NCI-H2107 treated with DMSO at 0.1 percent for 48 hours (cell line): ENCODE measurements at regions not wholly inside any gene's neighbourhood (a gene's known extent, or its start where the extent isn't known, plus 50 kb on each side); places are given as distances from the start of the nearest gene placed in this dataset.

Source experiments
- DNase-seq: peaks from one replicate; lab custom pipeline; 2025; ENCODE audit not compliant: unreplicated experiment; lab: John Stamatoyannopoulos, UW

DNA sequence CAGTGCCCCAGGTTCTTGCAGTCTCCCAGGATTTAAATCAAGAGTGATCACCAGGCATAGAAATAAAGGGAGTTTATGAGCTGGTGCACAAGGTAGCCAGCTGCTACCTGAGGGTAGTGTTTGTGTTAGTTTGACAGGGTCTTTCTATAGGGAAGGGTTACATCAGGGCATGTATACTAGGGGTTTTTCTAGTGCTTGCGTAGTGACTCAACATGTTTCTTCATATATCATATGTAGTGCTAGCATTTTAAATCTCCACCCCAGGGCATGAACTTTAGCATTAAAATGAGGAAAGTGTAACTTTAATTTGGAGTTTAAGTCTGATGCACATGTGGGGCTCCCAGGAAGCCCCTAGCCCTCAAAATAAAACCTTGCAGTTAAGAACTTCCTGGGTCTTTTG lies 86.5 kb upstream of the TNR start:
- DNase-seq: no peak

DNA sequence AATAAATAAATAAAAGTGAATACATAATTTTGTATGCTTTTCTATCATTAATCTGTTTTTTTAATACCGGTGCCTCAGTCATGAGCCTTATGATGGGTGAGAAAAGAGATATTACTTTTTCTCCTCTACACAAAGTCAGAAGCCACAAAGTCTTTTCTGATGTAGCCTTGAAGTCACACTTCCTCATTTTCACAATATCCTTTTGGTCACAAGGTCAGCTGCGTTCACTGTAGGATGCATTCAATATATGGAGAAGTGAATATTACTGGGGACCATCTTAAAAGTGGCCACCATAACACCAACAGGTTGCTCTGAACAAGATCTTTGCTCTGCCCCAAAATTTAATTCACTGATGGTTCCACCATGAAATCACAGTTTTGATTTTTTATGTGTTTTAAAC lies 83.3 kb upstream of the TNR start:
- DNase-seq: no peak

DNA sequence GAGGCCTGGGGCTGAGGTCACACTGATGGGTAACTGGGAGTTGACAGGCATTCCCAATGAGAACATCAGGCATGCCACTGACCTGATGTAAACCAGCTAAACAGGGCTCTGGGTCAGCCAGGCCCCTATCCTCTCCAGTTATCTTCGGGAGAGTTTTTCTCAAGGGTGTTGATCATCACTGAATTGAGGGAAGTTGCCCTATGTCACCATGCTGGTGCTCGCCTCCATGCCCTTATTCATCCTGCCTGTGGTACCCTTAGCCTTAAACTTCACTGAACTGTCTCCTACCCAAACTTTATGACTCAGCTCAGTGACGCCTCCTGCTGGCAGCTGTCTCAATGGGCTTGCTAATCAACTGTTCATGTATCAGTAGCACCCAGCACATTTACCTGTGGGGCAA lies 80.7 kb upstream of the TNR start:
- DNase-seq: no peak

DNA sequence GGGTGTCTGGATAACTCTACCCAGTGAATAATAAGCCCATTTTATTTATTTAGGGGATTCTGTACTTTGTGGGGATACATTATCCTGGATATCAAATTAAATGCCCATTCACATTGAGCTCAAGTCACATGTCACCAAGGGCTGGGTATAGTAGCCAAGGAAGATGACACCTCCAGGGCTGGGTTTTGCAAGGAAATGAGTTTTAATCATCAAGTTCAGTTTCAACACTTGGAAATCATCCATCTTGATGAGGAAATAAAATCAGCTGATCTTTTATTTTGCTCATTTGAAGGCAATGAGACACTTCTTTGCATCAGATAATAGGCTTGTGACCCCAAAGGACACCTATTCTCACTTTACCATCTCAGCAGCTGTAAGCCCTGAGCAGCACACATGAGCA lies 80.0 kb upstream of the TNR start:
- DNase-seq: no peak

DNA sequence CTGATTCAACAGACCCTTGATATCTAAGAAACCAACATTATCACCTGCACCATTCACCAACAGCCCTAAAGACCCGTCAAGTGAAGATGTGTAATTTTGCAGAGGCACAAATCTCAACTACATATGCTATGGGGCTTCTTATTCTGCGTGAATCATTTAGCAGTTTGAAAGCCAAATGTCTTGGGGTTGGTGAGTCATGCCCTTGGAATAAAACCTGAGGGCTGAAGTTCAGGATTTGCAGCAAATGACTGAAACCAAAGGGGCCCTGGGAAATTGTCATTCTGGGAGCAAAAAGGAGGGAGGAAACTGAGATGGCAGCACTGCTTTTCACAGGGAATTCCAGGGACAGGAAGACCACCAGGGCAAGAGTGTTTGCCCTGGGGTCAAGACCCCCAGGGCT lies 79.2 kb upstream of the TNR start:
- DNase-seq: no peak

DNA sequence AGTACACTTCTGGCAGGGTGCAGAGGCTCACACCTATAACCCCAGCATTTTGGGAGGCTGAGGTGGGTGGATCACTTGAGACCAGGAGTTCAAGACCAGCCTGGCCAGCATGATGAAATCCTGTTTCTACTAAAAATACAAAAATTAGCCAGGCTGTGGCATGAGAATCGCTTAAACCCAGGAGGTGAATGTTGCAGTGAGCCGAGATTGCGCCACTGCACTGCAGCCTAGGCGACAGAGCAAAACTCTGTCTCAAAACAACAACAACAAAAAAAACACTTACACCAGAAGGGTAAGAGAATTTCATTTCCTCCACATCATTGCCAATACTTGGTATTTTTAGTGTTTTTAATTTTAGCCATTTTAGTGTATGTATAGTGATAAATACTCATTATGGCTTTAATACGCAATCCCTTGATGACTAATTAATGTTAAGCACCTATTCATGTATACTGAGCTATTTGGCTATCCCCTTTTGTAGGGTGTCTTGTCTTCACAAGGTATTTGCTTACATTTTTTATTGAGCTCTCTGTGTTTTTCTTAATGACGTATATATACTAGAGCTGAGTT lies 77.1 kb upstream of the TNR start:
- DNase-seq: no peak

DNA sequence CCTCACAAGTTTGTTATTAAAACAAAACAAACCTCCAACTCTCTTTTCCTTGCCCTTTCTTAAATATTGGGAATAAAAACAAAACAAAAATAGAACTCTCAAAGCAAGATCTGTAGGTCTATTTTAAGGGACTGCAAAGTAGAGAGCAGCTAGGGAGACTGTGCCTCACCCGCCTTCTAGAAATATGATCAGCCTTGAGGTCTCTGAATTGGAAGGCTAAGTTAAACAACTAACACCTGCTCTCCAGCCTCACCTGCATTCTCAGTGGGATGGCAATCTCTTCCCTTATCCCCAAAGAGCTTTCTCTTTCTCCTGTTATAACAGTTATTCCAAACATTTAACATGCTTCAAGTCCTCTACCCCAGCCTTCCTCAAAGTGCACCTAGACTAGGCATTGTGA lies 75.5 kb upstream of the TNR start:
- DNase-seq: peak; percentile 93

DNA sequence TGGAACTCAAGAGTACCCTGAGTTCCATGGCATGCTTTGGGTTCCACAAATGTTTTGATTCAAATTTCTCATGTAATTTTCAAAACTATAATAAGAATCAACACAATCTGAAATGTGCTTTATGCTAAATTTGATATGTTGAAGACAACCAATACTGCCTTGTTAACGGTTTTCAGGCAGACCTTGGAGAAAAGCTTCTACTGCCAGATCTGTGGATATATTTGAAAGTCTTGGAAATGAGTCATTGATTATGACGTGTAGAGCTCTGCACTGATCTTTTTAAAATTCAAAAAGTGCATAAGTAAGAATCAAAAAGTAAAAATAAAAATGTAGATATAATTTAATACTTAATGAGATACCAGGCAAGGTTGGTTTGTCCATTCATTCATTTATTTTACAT lies 74.0 kb upstream of the TNR start:
- DNase-seq: no peak

DNA sequence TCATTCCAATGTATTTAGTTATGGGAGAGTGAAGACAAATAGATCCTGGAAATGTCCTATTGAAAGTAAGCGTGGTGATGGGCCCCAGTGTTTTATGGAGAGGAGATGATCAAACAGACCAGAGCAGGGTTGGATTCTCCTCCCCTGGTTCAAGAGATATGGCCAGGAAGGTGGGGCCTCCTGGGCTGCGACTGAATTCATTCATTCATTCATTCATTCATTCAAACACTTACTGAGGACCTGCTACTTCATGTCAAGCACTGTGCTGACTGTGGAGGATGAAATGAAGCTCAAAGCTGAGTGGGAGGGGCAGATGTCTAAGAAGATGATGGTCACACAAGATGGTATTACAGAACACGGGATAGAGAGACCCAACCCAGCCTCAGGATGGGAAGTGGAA lies 71.5 kb upstream of the TNR start:
- DNase-seq: no peak

DNA sequence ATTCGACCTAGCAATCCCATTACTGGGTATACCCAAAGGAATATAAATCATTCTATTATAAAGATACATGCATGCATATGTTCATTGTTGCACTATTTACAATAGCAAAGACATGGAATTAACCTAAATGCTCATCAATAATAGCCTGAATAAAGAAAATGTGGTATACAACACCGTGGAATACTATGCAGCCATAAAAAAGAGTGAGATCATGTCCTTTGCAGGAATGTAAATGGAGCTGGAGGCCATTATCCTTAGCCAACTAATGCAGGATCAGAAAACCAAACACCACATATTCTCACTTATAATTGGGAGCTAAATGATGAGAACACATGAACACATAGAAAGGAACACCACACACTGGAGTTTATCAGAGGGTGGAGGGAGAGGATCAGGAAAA lies 69.5 kb upstream of the TNR start:
- no peak for DNase-seq

DNA sequence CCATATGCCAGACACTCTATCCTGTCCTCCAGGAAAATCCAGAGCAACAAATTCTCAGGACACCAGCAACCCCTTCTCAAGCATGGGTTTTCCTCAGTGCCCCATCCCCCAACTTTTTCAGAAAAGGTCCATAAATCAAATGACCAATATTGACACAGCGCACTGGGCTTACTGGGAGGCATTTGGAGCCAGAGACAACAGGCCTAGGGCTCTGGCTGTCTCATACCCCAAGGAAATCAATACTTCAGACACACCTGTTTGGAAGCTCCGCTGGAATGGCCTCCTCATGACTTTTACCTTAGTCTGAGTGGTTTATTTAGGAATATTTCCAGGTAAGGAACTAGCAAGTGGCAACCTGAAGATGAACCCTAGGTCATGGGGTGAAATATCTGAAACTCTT lies 66.9 kb upstream of the TNR start:
- DNase-seq: no peak

DNA sequence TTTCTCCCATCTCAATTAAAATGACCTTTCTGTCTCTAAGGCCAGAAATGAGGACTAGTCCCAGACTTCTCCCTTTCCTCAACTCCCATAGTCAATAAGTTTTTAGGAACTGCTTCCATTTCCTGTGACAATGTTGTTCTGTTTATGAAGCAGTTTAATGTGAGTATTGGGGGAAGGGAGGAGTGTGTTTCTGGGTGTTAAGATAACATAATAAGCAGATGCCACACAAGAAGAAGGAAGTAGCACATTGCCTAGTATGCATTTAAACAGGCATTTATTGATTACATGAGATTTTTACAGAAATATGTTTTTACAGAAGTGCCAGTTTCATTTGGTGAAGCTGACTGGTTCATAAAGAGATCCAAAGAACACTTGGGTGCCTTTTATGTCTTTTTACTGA lies 65.6 kb upstream of the TNR start:
- no peak for DNase-seq

DNA sequence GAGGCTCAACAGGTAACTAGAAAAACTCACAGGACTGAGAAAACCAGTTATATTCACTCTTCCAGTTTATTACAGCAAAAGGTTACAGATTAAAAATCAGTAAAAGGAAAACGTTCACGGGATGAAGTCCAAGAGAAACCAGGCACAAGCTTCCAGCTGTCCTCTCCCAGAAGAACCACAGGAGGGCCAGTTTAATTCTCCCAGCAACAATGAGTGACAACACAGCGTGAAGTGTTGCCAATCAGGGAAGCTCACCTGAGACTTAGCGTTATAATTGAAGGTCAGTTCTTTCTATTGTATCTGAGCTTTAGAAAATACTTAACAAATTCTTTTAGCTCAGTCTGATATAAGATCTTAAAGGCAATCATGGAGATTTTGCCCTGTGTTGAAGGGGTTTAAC lies 65.2 kb upstream of the TNR start:
- DNase-seq: peak; percentile 45

DNA sequence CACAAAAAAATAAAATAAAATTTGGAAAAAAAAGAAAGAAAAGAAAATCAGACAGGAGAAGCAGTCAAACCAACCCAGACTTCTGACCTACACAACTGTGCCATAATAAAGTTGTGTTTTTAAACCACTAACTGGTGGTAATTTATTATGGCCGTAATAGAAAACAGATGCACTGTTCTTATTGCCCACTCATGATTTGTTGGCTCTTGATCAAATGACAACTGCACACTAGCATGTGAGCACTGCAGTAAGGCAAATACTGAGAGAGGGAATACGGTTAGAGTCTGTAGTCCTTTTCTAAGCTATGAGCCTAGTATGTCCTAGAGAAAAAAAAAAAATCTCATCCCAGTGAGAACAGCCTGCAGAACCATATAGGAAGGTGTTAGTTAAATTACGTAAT lies 61.2 kb upstream of the TNR start:
- no peak for DNase-seq

DNA sequence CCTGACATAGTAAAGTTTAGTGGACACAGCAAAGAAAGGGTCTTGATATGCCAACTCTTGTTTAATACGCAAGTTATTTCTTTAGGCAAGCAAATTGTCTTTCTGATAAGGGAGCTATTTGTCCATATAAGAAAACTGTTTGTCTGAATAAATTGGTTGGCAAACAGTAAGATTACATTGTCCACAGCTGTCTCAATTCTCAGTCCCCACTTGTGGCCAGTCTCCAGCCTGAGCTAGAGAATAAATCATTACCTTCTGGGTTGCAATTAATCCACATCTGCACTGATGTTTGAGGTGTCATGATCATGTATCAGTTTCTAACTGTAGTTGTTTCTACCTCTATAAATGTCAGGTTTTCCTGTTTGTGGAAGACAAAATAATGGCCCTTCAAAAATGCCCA lies 60.0 kb upstream of the TNR start:
- no peak for DNase-seq

DNA sequence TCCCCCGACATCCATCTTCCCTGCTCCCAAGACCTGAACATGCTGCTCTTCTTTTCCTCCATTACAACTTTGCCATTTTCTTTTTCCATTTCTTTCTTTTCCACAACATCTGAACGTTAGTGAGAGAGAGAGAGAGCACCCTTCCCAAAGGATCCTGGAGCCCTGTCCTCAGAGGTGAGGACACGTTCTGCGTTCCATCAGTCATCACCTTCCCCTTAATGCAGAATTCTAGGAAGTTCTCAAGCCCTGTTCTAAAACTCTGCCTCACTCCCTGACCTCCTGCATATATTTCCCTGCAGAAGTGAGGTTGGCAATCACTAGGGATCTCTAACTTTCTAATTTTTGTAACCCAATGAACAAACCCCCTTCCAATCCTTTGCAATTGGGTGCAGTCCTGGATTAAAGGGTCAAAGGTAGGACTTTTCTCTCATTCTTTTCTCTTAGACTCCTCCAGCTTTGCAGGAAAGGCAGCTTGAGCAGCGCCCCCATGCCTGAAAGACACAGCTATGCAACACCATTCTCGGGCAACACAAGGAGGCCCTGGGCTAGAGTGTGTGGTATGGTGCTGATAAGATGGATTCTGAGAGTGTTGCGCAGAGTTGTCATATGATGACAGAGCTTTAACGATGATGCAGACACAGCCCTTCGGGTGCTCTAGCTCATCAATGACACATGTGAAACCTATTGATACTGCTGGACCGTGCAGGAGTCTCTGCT lies 59.2 kb upstream of the TNR start:
- no peak for DNase-seq

DNA sequence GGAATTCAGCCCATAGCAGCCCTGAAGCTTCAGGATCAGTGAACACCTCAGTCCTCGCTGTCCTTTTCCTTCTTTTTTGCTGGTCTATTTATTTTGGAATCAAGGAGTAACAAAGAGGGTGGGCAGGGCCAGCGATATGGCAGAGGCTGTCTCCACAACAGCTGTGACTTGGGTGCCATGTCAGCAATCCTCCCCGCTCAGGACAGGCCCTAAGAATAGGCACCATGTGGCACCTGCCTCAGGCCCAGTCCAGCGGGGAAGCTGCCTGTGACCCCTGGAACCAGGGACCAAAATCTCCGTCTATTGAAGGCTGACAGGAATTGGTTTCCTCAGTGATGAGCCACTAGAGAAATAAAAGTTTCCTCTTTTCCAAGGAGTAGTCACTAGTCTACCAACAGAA lies 58.6 kb upstream of the TNR start:
- DNase-seq: no peak

DNA sequence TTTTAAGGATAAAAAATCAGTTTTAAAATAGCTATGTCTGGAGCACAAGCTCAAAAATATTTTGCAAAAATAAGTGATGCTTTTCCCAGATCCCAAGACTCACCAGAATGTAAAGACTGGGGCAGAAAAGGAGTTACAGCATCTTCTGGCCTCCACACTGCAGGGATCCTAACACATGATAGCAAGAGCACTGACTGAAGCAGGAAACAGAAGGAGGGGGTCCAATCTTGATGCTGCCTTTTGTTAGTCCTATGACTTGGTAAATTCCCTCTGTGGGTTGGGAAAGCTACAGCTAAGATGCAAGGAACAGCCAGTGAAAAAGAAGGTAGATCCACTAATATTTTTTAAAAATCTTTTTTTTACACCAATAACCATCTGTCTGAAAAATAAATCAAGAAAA lies 54.2 kb upstream of the TNR start:
- no peak for DNase-seq

DNA sequence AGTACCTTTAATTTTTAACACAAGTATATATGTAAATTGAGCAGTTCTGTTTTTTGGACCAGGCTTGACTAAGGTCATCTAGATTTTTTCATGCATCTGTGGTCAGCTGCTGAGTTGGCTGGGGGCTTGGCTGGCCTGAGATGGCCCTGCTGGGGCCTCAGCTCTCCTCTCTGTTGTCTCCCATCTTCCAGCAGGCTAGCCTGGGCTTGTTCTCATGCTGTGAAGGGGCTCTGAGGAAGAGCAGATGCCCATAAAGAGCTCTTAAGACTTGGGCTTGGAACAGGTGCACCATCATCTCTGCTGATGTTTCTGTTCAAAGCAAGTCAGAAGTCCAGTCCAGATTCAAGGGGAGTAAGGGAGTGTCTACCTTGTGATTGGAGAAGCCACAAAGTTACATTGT lies 51.2 kb upstream of the TNR start:
- no peak for DNase-seq

DNA sequence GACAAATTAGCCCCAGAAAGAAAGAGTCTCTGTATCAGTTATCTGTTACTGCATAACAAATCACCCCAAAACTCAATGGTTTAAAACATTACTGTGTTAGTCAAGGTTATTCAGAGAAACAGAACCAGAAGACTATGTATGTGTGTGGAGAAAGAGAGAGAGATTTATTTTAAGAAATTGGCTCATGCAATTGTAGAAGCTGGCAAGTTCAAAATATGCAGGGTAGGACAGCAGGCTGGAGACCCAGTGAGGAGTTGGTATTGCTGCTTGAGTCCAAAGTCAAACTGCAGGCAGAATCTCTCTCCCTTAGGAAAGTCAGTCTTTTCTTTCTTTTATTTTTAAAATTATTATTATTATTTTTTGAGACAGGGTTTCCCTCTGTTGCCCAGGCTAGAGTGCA lies 50.2 kb upstream of the TNR start:
- no peak for DNase-seq
